ENCODE measurements at regions not wholly inside any gene's neighbourhood (a gene's known extent, or its start where the extent isn't known, plus 50 kb on each side); places are given as distances from the start of the nearest gene placed in this dataset.

- TF ChIP-seq REST (IDR thresholded peaks at IDR 0.05; ENCODE audit: insufficient replicate concordance, low read depth) (no peak), CTCF (IDR thresholded peaks at IDR 0.05; ENCODE audit: insufficient read depth, low read length) (no peak)
These were observed 519.3 kb upstream of the CDH11 start for GRCh38 chr16:65641049-65641761.
